ENCODE measurements at regions not wholly inside any gene's neighbourhood (a gene's known extent, or its start where the extent isn't known, plus 50 kb on each side); places are given as distances from the start of the nearest gene placed in this dataset.

GRCh38 chr5:114565139-114565538 lies 203.3 kb downstream of the KCNN2 start:
- TF ChIP-seq POLR2A (IDR thresholded peaks at IDR 0.05) (no peak), EP300 (IDR thresholded peaks at IDR 0.05) (no peak)
- TF ChIP-seq, protein P1, sequence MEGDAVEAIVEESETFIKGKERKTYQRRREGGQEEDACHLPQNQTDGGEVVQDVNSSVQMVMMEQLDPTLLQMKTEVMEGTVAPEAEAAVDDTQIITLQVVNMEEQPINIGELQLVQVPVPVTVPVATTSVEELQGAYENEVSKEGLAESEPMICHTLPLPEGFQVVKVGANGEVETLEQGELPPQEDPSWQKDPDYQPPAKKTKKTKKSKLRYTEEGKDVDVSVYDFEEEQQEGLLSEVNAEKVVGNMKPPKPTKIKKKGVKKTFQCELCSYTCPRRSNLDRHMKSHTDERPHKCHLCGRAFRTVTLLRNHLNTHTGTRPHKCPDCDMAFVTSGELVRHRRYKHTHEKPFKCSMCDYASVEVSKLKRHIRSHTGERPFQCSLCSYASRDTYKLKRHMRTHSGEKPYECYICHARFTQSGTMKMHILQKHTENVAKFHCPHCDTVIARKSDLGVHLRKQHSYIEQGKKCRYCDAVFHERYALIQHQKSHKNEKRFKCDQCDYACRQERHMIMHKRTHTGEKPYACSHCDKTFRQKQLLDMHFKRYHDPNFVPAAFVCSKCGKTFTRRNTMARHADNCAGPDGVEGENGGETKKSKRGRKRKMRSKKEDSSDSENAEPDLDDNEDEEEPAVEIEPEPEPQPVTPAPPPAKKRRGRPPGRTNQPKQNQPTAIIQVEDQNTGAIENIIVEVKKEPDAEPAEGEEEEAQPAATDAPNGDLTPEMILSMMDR (IDR thresholded peaks at IDR 0.05), result no peak
- no peaks in the 10 kb centered on the region for H3K27me3 ChIP-seq
- intact Hi-C loops (cut with DNase I), result no loop called here
- 10 to 27% (median 20%) methylated on average over 2 of the region's 2 CpGs for WGBS, 3 donors
- H3K4me1 ChIP-seq (ENCODE audit: insufficient read depth), result no peaks in the 10 kb centered on the region
- H3K36me3 ChIP-seq, result no peaks in the 10 kb centered on the region
- no peak for DNase-seq
- no peaks in the 10 kb centered on the region for H3K9me3 ChIP-seq
- no peak overlapping the region for H3K27ac ChIP-seq
- no peak overlapping the region for H3K4me3 ChIP-seq

- H3K4me3 ChIP-seq, result no peak overlapping the region
- H3K9me3 ChIP-seq, result no peaks in the 10 kb centered on the region
- H3K27me3 ChIP-seq, result no peaks in the 10 kb centered on the region
- DNase-seq, result no peak
- intact Hi-C loops (cut with DNase I), result no loop called here
- H3K4me1 ChIP-seq (ENCODE audit: insufficient read depth), result no peaks in the 10 kb centered on the region
- H3K36me3 ChIP-seq, result no peaks in the 10 kb centered on the region
- H3K27ac ChIP-seq, result no peak overlapping the region
- WGBS, 3 donors, result 20 to 49% (median 25%) methylated on average over 4 of the region's 4 CpGs
- TF ChIP-seq POLR2A (IDR thresholded peaks at IDR 0.05) (no peak), EP300 (IDR thresholded peaks at IDR 0.05) (no peak)
- TF ChIP-seq, protein P1 (IDR thresholded peaks at IDR 0.05), result no peak
Measured at GRCh38 chr5:114561415-114561814, 199.5 kb downstream of the KCNN2 start.
